ENCODE measurements at regions not wholly inside any gene's neighbourhood (a gene's known extent, or its start where the extent isn't known, plus 50 kb on each side); places are given as distances from the start of the nearest gene placed in this dataset.

DNA sequence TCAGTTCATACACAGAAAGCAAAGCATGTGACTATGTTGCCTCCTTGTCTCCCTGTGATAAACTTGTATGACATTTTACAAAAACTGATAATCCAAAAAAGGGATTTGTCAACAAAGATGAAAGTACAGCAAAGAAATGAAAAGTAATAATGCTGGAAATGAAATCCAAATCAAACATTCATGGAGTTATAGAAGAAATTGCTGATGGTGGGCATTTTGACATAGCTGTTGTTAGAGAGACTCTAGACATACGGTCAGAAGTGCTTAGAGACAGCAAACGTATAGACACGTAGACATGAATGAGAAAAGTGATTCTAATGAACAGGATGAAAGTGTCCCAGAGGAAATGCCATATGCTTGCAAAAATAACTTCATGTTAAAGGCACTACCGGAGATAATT, 186.9 kb upstream of the RGMB start:
- Histone ChIP-seq H3K4me1 (ENCODE audit: control insufficient read depth in 1 of 2, low read depth in 2 of 2) (no peaks in the 10 kb centered on the region), H3K36me3 (no peaks in the 10 kb centered on the region), H3K9me3 (no peaks in the 10 kb centered on the region), H3K27me3 (replicated peaks; ENCODE audit: insufficient read depth) (no peaks in the 10 kb centered on the region), H3K4me3 (no peak overlapping the region), H3K27ac (no peak overlapping the region)
- DNase-seq (ENCODE audit: low spot score), result no peak
- TF ChIP-seq, protein P1, sequence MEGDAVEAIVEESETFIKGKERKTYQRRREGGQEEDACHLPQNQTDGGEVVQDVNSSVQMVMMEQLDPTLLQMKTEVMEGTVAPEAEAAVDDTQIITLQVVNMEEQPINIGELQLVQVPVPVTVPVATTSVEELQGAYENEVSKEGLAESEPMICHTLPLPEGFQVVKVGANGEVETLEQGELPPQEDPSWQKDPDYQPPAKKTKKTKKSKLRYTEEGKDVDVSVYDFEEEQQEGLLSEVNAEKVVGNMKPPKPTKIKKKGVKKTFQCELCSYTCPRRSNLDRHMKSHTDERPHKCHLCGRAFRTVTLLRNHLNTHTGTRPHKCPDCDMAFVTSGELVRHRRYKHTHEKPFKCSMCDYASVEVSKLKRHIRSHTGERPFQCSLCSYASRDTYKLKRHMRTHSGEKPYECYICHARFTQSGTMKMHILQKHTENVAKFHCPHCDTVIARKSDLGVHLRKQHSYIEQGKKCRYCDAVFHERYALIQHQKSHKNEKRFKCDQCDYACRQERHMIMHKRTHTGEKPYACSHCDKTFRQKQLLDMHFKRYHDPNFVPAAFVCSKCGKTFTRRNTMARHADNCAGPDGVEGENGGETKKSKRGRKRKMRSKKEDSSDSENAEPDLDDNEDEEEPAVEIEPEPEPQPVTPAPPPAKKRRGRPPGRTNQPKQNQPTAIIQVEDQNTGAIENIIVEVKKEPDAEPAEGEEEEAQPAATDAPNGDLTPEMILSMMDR (IDR thresholded peaks at IDR 0.05), result no peak
- ATAC-seq (ENCODE audit: insufficient number of reproducible peaks, low FRiP score, low read depth), result no peak

DNA sequence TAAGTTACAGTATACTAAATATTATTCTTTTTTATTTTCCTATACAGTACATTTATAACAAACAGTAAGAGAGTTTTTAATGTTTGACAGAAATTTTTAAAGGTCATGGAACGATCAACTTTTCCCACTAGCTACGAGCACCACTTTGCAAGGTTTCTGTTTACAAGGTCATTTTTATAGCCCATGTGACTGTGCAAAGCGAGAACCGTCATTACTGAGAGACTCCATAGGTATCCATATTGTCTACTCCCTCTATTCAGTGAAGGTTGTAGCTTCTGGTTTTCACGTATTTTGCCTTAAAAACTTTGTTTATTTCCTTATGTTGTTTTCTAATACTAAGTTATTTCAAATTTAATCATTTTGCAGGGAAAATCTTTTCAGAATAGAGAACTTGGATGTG, 186.3 kb upstream of the RGMB start:
- Histone ChIP-seq H3K9me3 (no peaks in the 10 kb centered on the region), H3K4me3 (no peak overlapping the region), H3K27ac (no peak overlapping the region), H3K36me3 (no peaks in the 10 kb centered on the region), H3K27me3 (replicated peaks; ENCODE audit: insufficient read depth) (no peaks in the 10 kb centered on the region), H3K4me1 (ENCODE audit: control insufficient read depth in 1 of 2, low read depth in 2 of 2) (no peaks in the 10 kb centered on the region)
- DNase-seq (ENCODE audit: low spot score) (no peak), ATAC-seq (ENCODE audit: insufficient number of reproducible peaks, low FRiP score, low read depth) (no peak)
- TF ChIP-seq, protein P1 (IDR thresholded peaks at IDR 0.05), result no peak

DNA sequence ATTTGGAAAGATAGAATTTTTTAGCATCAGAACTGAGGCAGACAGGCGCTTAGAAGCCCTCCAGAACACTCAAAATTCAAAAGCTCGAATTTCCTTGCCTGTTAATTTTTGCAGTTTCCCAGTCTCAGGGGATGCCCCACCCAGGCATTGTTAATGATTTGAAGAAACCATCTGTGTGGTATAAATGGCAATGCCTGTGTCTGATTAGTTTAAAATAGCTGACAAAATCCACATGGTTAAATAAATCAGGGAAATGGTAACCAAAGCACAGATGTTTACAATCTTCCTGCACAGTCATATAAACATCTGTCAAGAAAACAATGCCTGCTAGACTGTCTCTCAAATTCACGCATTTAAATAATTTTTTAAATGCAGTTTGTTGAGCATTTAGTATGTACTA, 185.2 kb upstream of the RGMB start:
- TF ChIP-seq, protein P1 (IDR thresholded peaks at IDR 0.05), result no peak
- ATAC-seq (ENCODE audit: insufficient number of reproducible peaks, low FRiP score, low read depth), result no peak
- H3K9me3 ChIP-seq, result no peaks in the 10 kb centered on the region

DNA sequence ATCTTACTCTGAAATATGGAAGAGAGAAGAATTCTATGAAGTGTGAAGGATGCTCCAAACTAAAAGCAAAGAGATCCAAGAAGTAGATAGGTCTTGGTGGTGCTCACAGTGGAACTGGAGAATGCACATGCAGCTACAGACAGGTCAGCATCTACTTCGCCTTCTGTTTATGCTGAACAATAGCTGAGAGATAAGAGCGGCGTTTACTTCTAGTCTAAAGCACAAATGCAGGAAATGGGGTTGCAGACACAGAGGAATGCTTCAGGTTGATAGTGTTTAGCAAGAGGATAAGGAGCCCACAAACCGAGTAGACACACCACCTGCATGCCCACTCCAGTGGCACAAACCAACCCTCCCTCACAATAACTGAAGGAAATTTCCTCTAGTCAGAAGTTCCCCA, 180.0 kb upstream of the RGMB start:
- Histone ChIP-seq H3K27ac (no peak overlapping the region), H3K9me3 (no peaks in the 10 kb centered on the region), H3K27me3 (replicated peaks; ENCODE audit: insufficient read depth) (no peaks in the 10 kb centered on the region), H3K4me1 (ENCODE audit: control insufficient read depth in 1 of 2, low read depth in 2 of 2) (no peaks in the 10 kb centered on the region), H3K4me3 (no peak overlapping the region), H3K36me3 (no peaks in the 10 kb centered on the region)
- no peak for DNase-seq (ENCODE audit: low spot score)
- ATAC-seq (ENCODE audit: insufficient number of reproducible peaks, low FRiP score, low read depth), result no peak
- TF ChIP-seq, protein P1 (IDR thresholded peaks at IDR 0.05), result no peak

More for the DNA sequence above, 185.2 kb upstream of the RGMB start:
- DNase-seq (ENCODE audit: low spot score), result no peak
- H3K27ac ChIP-seq, result no peak overlapping the region
- H3K4me1 ChIP-seq (ENCODE audit: control insufficient read depth in 1 of 2, low read depth in 2 of 2), result no peaks in the 10 kb centered on the region
- no peak overlapping the region for H3K4me3 ChIP-seq
- no peaks in the 10 kb centered on the region for H3K36me3 ChIP-seq
- H3K27me3 ChIP-seq (replicated peaks; ENCODE audit: insufficient read depth), result no peaks in the 10 kb centered on the region

DNA sequence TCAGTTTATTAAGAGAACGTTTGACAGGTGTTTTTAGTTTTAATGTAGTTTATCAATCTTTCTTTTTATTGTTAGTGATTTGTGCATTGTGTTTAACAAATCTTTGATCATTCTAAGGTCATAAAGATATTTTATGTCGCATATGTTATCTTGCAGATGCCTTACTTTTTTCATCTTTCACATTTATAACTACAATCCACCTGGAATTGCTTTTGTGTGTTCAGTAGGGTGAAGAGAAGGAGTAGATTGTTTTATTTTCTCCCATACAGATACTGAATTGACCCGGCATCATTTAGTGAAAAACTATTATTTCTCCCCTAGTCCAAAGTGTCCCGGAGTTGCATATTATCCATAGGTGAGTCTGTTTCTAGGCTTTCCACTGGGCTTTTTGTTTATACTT, 179.4 kb upstream of the RGMB start:
- Histone ChIP-seq H3K27me3 (replicated peaks; ENCODE audit: insufficient read depth) (no peaks in the 10 kb centered on the region), H3K9me3 (no peaks in the 10 kb centered on the region), H3K4me1 (ENCODE audit: control insufficient read depth in 1 of 2, low read depth in 2 of 2) (no peaks in the 10 kb centered on the region), H3K4me3 (no peak overlapping the region), H3K27ac (no peak overlapping the region), H3K36me3 (no peaks in the 10 kb centered on the region)
- TF ChIP-seq, protein P1 (IDR thresholded peaks at IDR 0.05), result no peak
- no peak for ATAC-seq (ENCODE audit: insufficient number of reproducible peaks, low FRiP score, low read depth)
- no peak for DNase-seq (ENCODE audit: low spot score)

Data from thoracic aorta (tissue), 2 donors.